H1 (cell line): ENCODE measurements at regions not wholly inside any gene's neighbourhood (a gene's known extent, or its start where the extent isn't known, plus 50 kb on each side); places are given as distances from the start of the nearest gene placed in this dataset.

Experiments
- CTCF ChIA-PET: fragments of 300-600 bp; sonication (Branson Sonifier 250); formaldehyde crosslinking; loops from one replicate; lab custom pipeline; 2021; ENCODE audit not compliant: partially characterized antibody; lab: Charles Lee
- POLR2A ChIA-PET: fragments of 300-600 bp; sonication (Branson Sonifier 250); formaldehyde crosslinking; loops from one replicate; lab custom pipeline; 2021; ENCODE audit warnings: inconsistent platforms; ENCODE audit not compliant: partially characterized antibody; lab: Charles Lee
- DNase-seq, 2 experiments: peaks; one replicate each; pipeline versions ENCODE4 v3.0.0 to v3.0.0-alpha.2; 2010 to 2022; ENCODE audit warnings: low spot score in 2 of 2, low read depth in 1 of 2, mixed read lengths in 1 of 2
- FAIRE-seq: peaks from 2 replicates; lab custom pipeline; 2011; peaks lifted over from hg19 to GRCh38; lab: Jason Lieb, UNC
- H2AFZ ChIP-seq: 2 replicates; pipeline ENCODE4 v1.8.1; 2012; ENCODE audit warnings: low read length, inconsistent platforms
- H2AK5ac ChIP-seq: 2 replicates; pipeline ENCODE4 v1.6.1; 2013; ENCODE audit warnings: low read depth, low read length
- H2BK120ac ChIP-seq: replicated peaks from 2 replicates; pipeline ENCODE3; 2013; ENCODE audit warnings: low read depth, low read length, inconsistent platforms
- H2BK12ac ChIP-seq: 2 replicates; pipeline ENCODE4 v1.6.1; 2013; ENCODE audit warnings: low read depth, low read length
- H2BK15ac ChIP-seq: 2 replicates; pipeline ENCODE4 v1.6.1; 2013; ENCODE audit warnings: low read length
- H2BK20ac ChIP-seq: 2 replicates; pipeline ENCODE4 v1.6.1; 2013; ENCODE audit warnings: low read length
- H2BK5ac ChIP-seq: 2 replicates; pipeline ENCODE4 v1.6.1; 2013; ENCODE audit warnings: low read depth, low read length
- H3K14ac ChIP-seq: 2 replicates; pipeline ENCODE4 v1.6.1; 2013; ENCODE audit warnings: inconsistent platforms; ENCODE audit not compliant: insufficient read length
- H3K18ac ChIP-seq: 2 replicates; pipeline ENCODE4 v1.6.1; 2013; ENCODE audit warnings: low read length; ENCODE audit errors: extremely low read depth
- H3K23ac ChIP-seq: 2 replicates; pipeline ENCODE4 v1.6.1; 2013; ENCODE audit warnings: inconsistent platforms; ENCODE audit not compliant: insufficient read length
- H3K23me2 ChIP-seq: 2 replicates; pipeline ENCODE4 v1.6.1; 2013; ENCODE audit warnings: low read depth, low read length
- H3K27ac ChIP-seq: 2 replicates; pipeline ENCODE4 v1.6.1; 2011; ENCODE audit warnings: low read depth, low read length, inconsistent platforms
- H3K27me3 ChIP-seq, 4 experiments: replicated peaks in 1 of 4; 1 replicate in 1 of 4; 2 replicates in 3 of 4; pipeline versions ENCODE4 v1.6.1 to v1.8.1; 2011 to 2013; ENCODE audit warnings: low read length in 3 of 4, mild to moderate bottlenecking in 3 of 4, inconsistent platforms in 2 of 4, mixed read lengths in 2 of 4, moderate library complexity in 1 of 4; ENCODE audit not compliant: control insufficient read depth in 3 of 4, insufficient read depth in 3 of 4; ENCODE audit errors: extremely low read depth in 1 of 4
- H3K36me3 ChIP-seq, 4 experiments: 2 replicates each; pipeline versions ENCODE4 v1.6.1 to v1.8.1; 2011 to 2013; ENCODE audit warnings: mild to moderate bottlenecking in 4 of 4, low read length in 3 of 4, moderate library complexity in 2 of 4, control low read depth in 1 of 4, inconsistent platforms in 1 of 4; ENCODE audit not compliant: insufficient read depth in 4 of 4, control insufficient read depth in 2 of 4
- H3K4ac ChIP-seq: replicated peaks from 2 replicates; pipeline ENCODE3; 2013; ENCODE audit warnings: low read length, low read depth, mixed read lengths, inconsistent platforms; ENCODE audit not compliant: insufficient read length
- H3K4me1 ChIP-seq, 4 experiments: replicated peaks in 1 of 4; 1 replicate in 1 of 4; 2 replicates in 3 of 4; pipeline versions ENCODE4 v1.6.1 to v1.8.1; 2011 to 2013; ENCODE audit warnings: low read length in 3 of 4, inconsistent platforms in 2 of 4, mixed read lengths in 1 of 4; ENCODE audit not compliant: insufficient read depth in 4 of 4, control insufficient read depth in 3 of 4
- H3K4me2 ChIP-seq, 2 experiments: 2 replicates each; pipeline versions ENCODE4 v1.6.1 to v1.8.1; 2011 to 2013; ENCODE audit warnings: low read depth in 2 of 2, low read length in 2 of 2, control low read depth in 1 of 2, inconsistent platforms in 1 of 2, mild to moderate bottlenecking in 1 of 2; ENCODE audit not compliant: insufficient read depth in 1 of 2
- H3K4me3 ChIP-seq, 4 experiments: fragments of 200-600, 300-600 bp in 1 of 4; sonication (generic), shearing (Covaris generic), sonication (Bioruptor Twin) in 1 of 4; 2 replicates each; pipeline versions ENCODE4 v1.5.1 to v1.8.1; 2011 to 2016; ENCODE audit warnings: low read length in 4 of 4, low read depth in 3 of 4, control low read depth in 2 of 4, inconsistent platforms in 2 of 4, mild to moderate bottlenecking in 2 of 4, mixed read lengths in 1 of 4, moderate library complexity in 1 of 4; ENCODE audit not compliant: insufficient read depth in 2 of 4; ENCODE audit errors: extremely low read depth in 1 of 4
- H3K56ac ChIP-seq: replicated peaks from 2 replicates; pipeline ENCODE3; 2013; ENCODE audit warnings: low read depth, mild to moderate bottlenecking, mixed read lengths, low read length, inconsistent platforms; ENCODE audit not compliant: insufficient read length
- H3K79me1 ChIP-seq: 2 replicates; pipeline ENCODE4 v1.6.1; 2013; ENCODE audit warnings: low read depth, low read length, control low read depth
- H3K79me2 ChIP-seq, 2 experiments: 2 replicates each; pipeline versions ENCODE4 v1.6.1 to v1.8.1; 2012 to 2013; ENCODE audit warnings: low read length in 2 of 2, mild to moderate bottlenecking in 2 of 2, inconsistent platforms in 1 of 2; ENCODE audit not compliant: insufficient read depth in 2 of 2, control insufficient read depth in 1 of 2
- H3K9ac ChIP-seq, 4 experiments: replicated peaks in 1 of 4; 1 replicate in 1 of 4; 2 replicates in 3 of 4; pipeline versions ENCODE4 v1.6.1 to v1.8.1; 2011 to 2013; ENCODE audit warnings: low read depth in 3 of 4, low read length in 3 of 4, control low read depth in 2 of 4, mild to moderate bottlenecking in 2 of 4, moderate library complexity in 2 of 4, inconsistent platforms in 1 of 4; ENCODE audit errors: extremely low read depth in 1 of 4
- H3K9me3 ChIP-seq, 2 experiments: 2 replicates each; pipeline versions ENCODE4 v1.6.1 to v1.8.1; 2012 to 2013; ENCODE audit warnings: mild to moderate bottlenecking in 2 of 2, moderate library complexity in 2 of 2, control low read depth in 1 of 2, inconsistent platforms in 1 of 2, low read depth in 1 of 2, low read length in 1 of 2, mixed read lengths in 1 of 2; ENCODE audit not compliant: insufficient read depth in 2 of 2
- H4K20me1 ChIP-seq, 2 experiments: replicated peaks in 1 of 2; 2 replicates each; pipeline versions ENCODE3 to v1.8.1; 2011 to 2013; ENCODE audit warnings: inconsistent platforms in 2 of 2, low read length in 2 of 2, mild to moderate bottlenecking in 1 of 2; ENCODE audit not compliant: insufficient read depth in 2 of 2, control insufficient read depth in 1 of 2
- H4K5ac ChIP-seq: 2 replicates; pipeline ENCODE4 v1.6.1; 2013; ENCODE audit warnings: low read length, low read depth, mixed read lengths, inconsistent platforms; ENCODE audit not compliant: insufficient read length
- H4K8ac ChIP-seq: 2 replicates; pipeline ENCODE4 v1.8.0; 2013; ENCODE audit warnings: mild to moderate bottlenecking, moderate library complexity, low read length, inconsistent platforms; ENCODE audit not compliant: insufficient read depth; ENCODE audit errors: extremely low read depth
- H4K91ac ChIP-seq: replicated peaks from 2 replicates; pipeline ENCODE3; 2013; ENCODE audit warnings: low read length, mixed read lengths, inconsistent platforms; ENCODE audit not compliant: insufficient read length
- E2F6 ChIP-seq: IDR thresholded peaks from 2 replicates; pipeline ENCODE4 v1.6.1; 2012; ENCODE audit warnings: inconsistent platforms
- SP1 ChIP-seq: IDR thresholded peaks from 2 replicates; pipeline ENCODE4 v1.6.1; 2011; ENCODE audit warnings: low read depth, low read length
- SRF ChIP-seq: IDR thresholded peaks from 2 replicates; pipeline ENCODE4 v1.6.1; 2011; ENCODE audit warnings: mild to moderate bottlenecking, low read depth, low read length, moderate library complexity
- WGBS, 2 experiments: shearing (Covaris generic) in 1 of 2; methylation state at CpG; one replicate each; pipeline versions ENCODE4 v1.1.6 to v1.1.7; 2013 to 2015; ENCODE audit warnings: low lambda C conversion rate in 2 of 2, mixed read lengths in 2 of 2, inconsistent platforms in 1 of 2, low coverage in 1 of 2, missing lambda C conversion rate in 1 of 2; ENCODE audit not compliant: insufficient replicate concordance in 2 of 2, insufficient coverage in 1 of 2, insufficient read length in 1 of 2; ENCODE audit errors: extremely low coverage in 1 of 2, missing lambda C conversion rate in 1 of 2; 5-methylcytosine and 5-hydroxymethylcytosine counted together

- H4K5ac ChIP-seq, result no peak overlapping the region
- H3K56ac ChIP-seq, result no peak overlapping the region
- H3K4ac ChIP-seq, result no peak overlapping the region
- no peak overlapping the region for H2BK15ac ChIP-seq
- H2AK5ac ChIP-seq, result no peak overlapping the region
- H3K23ac ChIP-seq, result no peak overlapping the region
- CTCF ChIA-PET, result no interaction called here
- no peak overlapping the region for H3K4me3 ChIP-seq
- H3K4me1 ChIP-seq, result no peaks in the 10 kb centered on the region; a peak in 3 of 7 replicates
- H2BK12ac ChIP-seq, result no peak overlapping the region
- POLR2A ChIA-PET, result no interaction called here
- no peak overlapping the region for H3K14ac ChIP-seq
- no peaks in the 10 kb centered on the region; the same call in 1 of the 2 replicates for H3K23me2 ChIP-seq
- H2AFZ ChIP-seq, result peak overlapping the region; percentile 56; the same call in 1 of the 2 replicates
- no peak overlapping the region for H2BK20ac ChIP-seq
- H3K18ac ChIP-seq, result no peak overlapping the region
- DNase-seq, result no peak
- no peak overlapping the region; the same call in 1 of the 2 replicates for H4K8ac ChIP-seq
- H3K27ac ChIP-seq, result no peak overlapping the region
- no peak overlapping the region for H2BK120ac ChIP-seq
- H4K20me1 ChIP-seq, result no peaks in the 10 kb centered on the region
- H3K9ac ChIP-seq, result no peak overlapping the region
- H2BK5ac ChIP-seq, result no peak overlapping the region
- FAIRE-seq, result no peak
- no peak overlapping the region for H4K91ac ChIP-seq
- H3K79me2 ChIP-seq, result no peaks in the 10 kb centered on the region
- H3K27me3 ChIP-seq, result no peaks in the 10 kb centered on the region
- no peaks in the 10 kb centered on the region for H3K79me1 ChIP-seq
- H3K4me2 ChIP-seq, result 0 out of 4 replicates have a peak overlapping the region, but pooled peaks of 1 of the 2 experiments have one; percentile 11
- no peaks in the 10 kb centered on the region for H3K9me3 ChIP-seq
- WGBS, 2 experiments, result 93% methylated on average over 7 of the region's 7 CpGs; no CpG with 5 or more reads in 1 of the 2 experiments
- no peaks in the 10 kb centered on the region for H3K36me3 ChIP-seq
- no peak for TF ChIP-seq SP1
- no peak for TF ChIP-seq SRF
- TF ChIP-seq E2F6, result no peak
Observed at GRCh38 chr12:38507839-38508238, 191.3 kb downstream of the ALG10B start.
